Heart left ventricle (tissue), 16 donors: ENCODE measurements at regions not wholly inside any gene's neighbourhood (a gene's known extent, or its start where the extent isn't known, plus 50 kb on each side); places are given as distances from the start of the nearest gene placed in this dataset.

ENCODE experiments used
- ATAC-seq, 4 donors: fragments of 200-7000 bp; cut with Tn5 transposase; one replicate each; pipeline ENCODE4 v1.9.1; 2020 to 2022; ENCODE audit warnings: moderate library complexity in 4 of 4, mild to moderate bottlenecking in 3 of 4, moderate number of reproducible peaks in 1 of 4
- DNase-seq, 5 donors: peaks; one replicate each; pipeline ENCODE4 v3.0.0-alpha.2; 2020
- H3K27ac ChIP-seq, 12 donors: fragments of 200-600 bp; sonication (generic) in 4 of 12; one replicate each; pipeline versions ENCODE4 v1.5.0 to v1.8.0; 2016 to 2022; ENCODE audit warnings: mild to moderate bottlenecking in 2 of 12
- H3K27me3 ChIP-seq, 9 donors: fragments of 200-600 bp; sonication (generic) in 2 of 9; one replicate each; pipeline versions ENCODE4 v1.5.1 to v1.8.0; 2016 to 2022; ENCODE audit warnings: mild to moderate bottlenecking in 3 of 9
- H3K36me3 ChIP-seq, 9 donors: fragments of 200-600 bp; sonication (generic) in 2 of 9; one replicate each; pipeline versions ENCODE4 v1.5.0 to v1.8.0; 2018 to 2022; ENCODE audit warnings: mild to moderate bottlenecking in 2 of 9
- H3K4me1 ChIP-seq, 12 donors: fragments of 200-600 bp; sonication (generic) in 4 of 12; one replicate each; pipeline versions ENCODE4 v1.5.0 to v1.8.0; 2016 to 2022; ENCODE audit warnings: mild to moderate bottlenecking in 3 of 12
- H3K4me3 ChIP-seq, 12 donors: fragments of 200-600 bp; sonication (generic) in 4 of 12; one replicate each; pipeline versions ENCODE4 v1.5.0 to v1.8.0; 2017 to 2022; ENCODE audit warnings: mild to moderate bottlenecking in 9 of 12, moderate library complexity in 4 of 12
- H3K9me3 ChIP-seq, 12 donors: fragments of 200-600 bp; sonication (generic) in 4 of 12; one replicate each; pipeline versions ENCODE4 v1.5.0 to v1.8.0; 2016 to 2022; ENCODE audit warnings: mild to moderate bottlenecking in 1 of 12
- POLR2A ChIP-seq, 2 donors: fragments of 450-650 bp; IDR thresholded peaks; one replicate each; pipeline ENCODE4 v1.6.1; 2017; ENCODE audit warnings: antibody characterized with exemption in 2 of 2, mild to moderate bottlenecking in 2 of 2, moderate library complexity in 2 of 2
- WGBS, 4 donors: extraction: QIAGEN DNeasy Blood & Tissue Kit in 2 of 4; methylation state at CpG; one replicate each; pipeline versions ENCODE4 v1.1.5 to v1.1.7; 2013 to 2018; 5-methylcytosine and 5-hydroxymethylcytosine counted together
- intact Hi-C, 10 donors: fragments of 100-400 bp; cut with DNase I; formaldehyde crosslinking; loops; one replicate each; pipeline versions ENCODE4 v1.11.1 to v1.14.2; 2022
- TF ChIP-seq, protein P1 (sequence below), 12 donors: fragments of 200-600 bp; sonication (generic) in 4 of 12; IDR thresholded peaks; one replicate each; pipeline versions ENCODE4 v1.5.0 to v1.8.0; 2018 to 2022; ENCODE audit warnings: antibody characterized with exemption in 12 of 12, mild to moderate bottlenecking in 5 of 12
- donor health status: ischemic (EF 13 %, LVEDD 7.1; RV severe dilation, severe dysfunction).
- donor health status: healthy with polysubstance abuse.
- donor health status: DM: no; HTN: yes; CAD: no.
- donor health status: DM: no; HTN: no; CAD: no.
- donor health status: ischemic (EF 25% LVEDD 6.9; RV normal size, moderate dysfunction).
- donor health status: ischemic (EF 25% LVEDD 5.7; RV mildly dilated, moderate dysfunction).
- donor health status: healthy.
- donor health status: DM: yes; HTN: yes; CAD: no.
- donor health status: ischemic (EF 35%, LVEDD 5.7; RV mildly dilated, moderate dysfunction).
- donor health status: nonischemic (EF 11% LVEDD 7.7; RV severe dilation, severe dysfunction).
- donor health status: DM: yes; HTN: yes; CAD: no.
- donor health status: PGD.
- donor health status: ischemic (EF 29% LVEDD 5.4; RV normal size, mild dysfunction).
- donor health status: nonischemic (EF 23%, LVEDD 6.1; RV moderate dilation, normal function).

DNA sequence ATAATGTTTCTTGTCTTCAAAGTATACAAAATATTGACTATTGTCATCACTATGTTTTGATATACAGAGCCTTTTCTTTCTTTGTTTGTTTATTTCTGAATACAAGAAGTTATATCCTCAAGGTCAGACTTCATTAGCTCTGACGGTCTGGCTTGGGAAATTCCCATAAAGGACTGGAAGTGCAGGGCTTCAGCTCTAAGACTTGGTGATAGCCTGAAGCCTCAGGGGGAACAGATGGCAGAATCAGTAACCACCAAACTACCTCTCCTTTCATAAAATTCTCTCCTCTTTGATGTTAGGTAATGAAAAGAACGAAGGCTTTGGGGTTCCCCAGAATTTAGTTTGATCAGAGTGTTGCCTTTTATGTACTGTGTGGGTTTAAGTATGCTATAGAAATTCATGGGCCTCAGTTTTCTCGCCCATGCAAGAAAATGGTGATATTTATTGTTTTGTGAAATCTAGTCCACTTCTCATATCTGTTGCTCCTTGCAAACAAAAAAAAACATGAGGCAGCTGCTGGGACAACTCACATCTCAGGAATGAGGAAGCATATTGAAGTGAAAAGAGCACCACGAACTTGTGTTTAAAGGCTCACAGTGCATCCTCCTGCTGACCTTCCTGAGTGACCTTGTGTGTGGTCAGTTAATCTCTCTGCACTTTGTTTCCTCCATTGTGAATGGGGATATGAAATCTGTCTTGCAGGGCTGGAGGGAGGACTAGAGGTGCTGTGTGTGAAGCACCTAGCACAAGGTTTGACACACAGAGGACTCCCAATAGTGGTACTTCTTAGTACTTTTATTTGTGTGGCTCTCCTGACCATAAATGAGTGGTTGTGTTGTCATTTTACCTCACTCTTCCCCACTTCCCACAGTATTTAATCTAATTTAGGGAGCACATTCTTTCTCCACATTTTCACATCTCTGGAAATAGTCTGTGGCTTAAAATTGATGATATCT lies 569.8 kb upstream of the IL12A start:
- H3K4me3 ChIP-seq = no peak overlapping the region
- no peak for ATAC-seq

DNA sequence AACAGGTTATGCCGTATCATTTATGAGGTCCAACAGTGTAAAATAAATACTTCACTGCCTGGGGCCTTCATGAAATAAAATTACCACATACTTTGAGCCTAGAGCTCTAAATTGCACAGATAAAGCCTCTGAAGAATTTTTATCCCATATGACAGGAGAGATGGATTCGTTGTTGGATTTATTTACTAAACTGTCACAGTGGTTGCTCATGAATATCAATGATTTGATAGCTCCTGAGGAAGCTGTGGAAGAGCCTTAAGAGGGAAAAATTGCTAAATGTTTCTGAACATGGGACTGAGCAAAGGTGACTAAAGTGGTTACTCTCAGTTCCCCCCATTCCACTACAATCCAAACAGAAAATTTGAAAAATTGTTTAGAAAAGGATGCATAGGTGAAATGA lies 558.9 kb upstream of the IL12A start:
- H3K36me3 ChIP-seq = no peaks in the 10 kb centered on the region
- no peak overlapping the region for H3K27ac ChIP-seq
- no peak for TF ChIP-seq POLR2A (IDR thresholded peaks at IDR 0.05)
- TF ChIP-seq, protein P1, sequence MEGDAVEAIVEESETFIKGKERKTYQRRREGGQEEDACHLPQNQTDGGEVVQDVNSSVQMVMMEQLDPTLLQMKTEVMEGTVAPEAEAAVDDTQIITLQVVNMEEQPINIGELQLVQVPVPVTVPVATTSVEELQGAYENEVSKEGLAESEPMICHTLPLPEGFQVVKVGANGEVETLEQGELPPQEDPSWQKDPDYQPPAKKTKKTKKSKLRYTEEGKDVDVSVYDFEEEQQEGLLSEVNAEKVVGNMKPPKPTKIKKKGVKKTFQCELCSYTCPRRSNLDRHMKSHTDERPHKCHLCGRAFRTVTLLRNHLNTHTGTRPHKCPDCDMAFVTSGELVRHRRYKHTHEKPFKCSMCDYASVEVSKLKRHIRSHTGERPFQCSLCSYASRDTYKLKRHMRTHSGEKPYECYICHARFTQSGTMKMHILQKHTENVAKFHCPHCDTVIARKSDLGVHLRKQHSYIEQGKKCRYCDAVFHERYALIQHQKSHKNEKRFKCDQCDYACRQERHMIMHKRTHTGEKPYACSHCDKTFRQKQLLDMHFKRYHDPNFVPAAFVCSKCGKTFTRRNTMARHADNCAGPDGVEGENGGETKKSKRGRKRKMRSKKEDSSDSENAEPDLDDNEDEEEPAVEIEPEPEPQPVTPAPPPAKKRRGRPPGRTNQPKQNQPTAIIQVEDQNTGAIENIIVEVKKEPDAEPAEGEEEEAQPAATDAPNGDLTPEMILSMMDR (IDR thresholded peaks at IDR 0.05) = no peak
- intact Hi-C loops = no loop called here
- no peaks in the 10 kb centered on the region for H3K27me3 ChIP-seq
- H3K4me3 ChIP-seq = no peak overlapping the region
- WGBS, 4 donors = 74 to 81% (median 77%) methylated on average over 2 of the region's 2 CpGs
- H3K4me1 ChIP-seq = no peaks in the 10 kb centered on the region
- no peaks in the 10 kb centered on the region for H3K9me3 ChIP-seq
- ATAC-seq = no peak
- DNase-seq = no peak

More for the DNA sequence above, 569.8 kb upstream of the IL12A start:
- DNase-seq = no peak
- Histone ChIP-seq H3K36me3 (no peaks in the 10 kb centered on the region), H3K27me3 (no peaks in the 10 kb centered on the region), H3K27ac (no peak overlapping the region), H3K9me3 (no peaks in the 10 kb centered on the region), H3K4me1 (no peaks in the 10 kb centered on the region)
- WGBS, 4 donors = 49 to 60% (median 52%) methylated on average over 4 of the region's 4 CpGs
- intact Hi-C loops = no loop called here
- TF ChIP-seq, protein P1 (IDR thresholded peaks at IDR 0.05) = no peak
- TF ChIP-seq POLR2A (IDR thresholded peaks at IDR 0.05) = no peak

- Histone ChIP-seq H3K27ac (no peak overlapping the region), H3K4me3 (no peak overlapping the region), H3K9me3 (no peaks in the 10 kb centered on the region), H3K36me3 (no peaks in the 10 kb centered on the region), H3K4me1 (no peaks in the 10 kb centered on the region), H3K27me3 (no peaks in the 10 kb centered on the region)
- no peak for DNase-seq
- intact Hi-C loops = no loop called here
- 85 to 87% (median 86%) methylated on average over 4 of the region's 4 CpGs for WGBS, 4 donors
- TF ChIP-seq POLR2A (IDR thresholded peaks at IDR 0.05) = no peak
- TF ChIP-seq, protein P1 (IDR thresholded peaks at IDR 0.05) = no peak
- no peak for ATAC-seq
Measured at GRCh38 chr3:159432682-159433340, 555.8 kb upstream of the IL12A start.

GRCh38 chr3:159439346-159439745 lies 549.3 kb upstream of the IL12A start:
- Histone ChIP-seq H3K36me3 (no peaks in the 10 kb centered on the region), H3K9me3 (peaks cover 0 to 5% (median 0%) of the 10 kb centered on the region in 12 donors), H3K4me1 (no peaks in the 10 kb centered on the region), H3K27me3 (no peaks in the 10 kb centered on the region), H3K4me3 (no peak overlapping the region), H3K27ac (no peak overlapping the region)
- intact Hi-C loops = no loop called here
- 81 to 86% (median 85%) methylated on average over 4 of the region's 4 CpGs for WGBS, 4 donors
- DNase-seq (no peak), ATAC-seq (no peak)
- TF ChIP-seq POLR2A (IDR thresholded peaks at IDR 0.05) = no peak
- TF ChIP-seq, protein P1 (IDR thresholded peaks at IDR 0.05) = no peak
